ENCODE measurements at regions not wholly inside any gene's neighbourhood (a gene's known extent, or its start where the extent isn't known, plus 50 kb on each side); places are given as distances from the start of the nearest gene placed in this dataset.
"Not testable (repeated sequence)": the region's sequence is repeated elsewhere in the genome, so short reads cannot be mapped to it uniquely, and the experiment has no call there.

DNA sequence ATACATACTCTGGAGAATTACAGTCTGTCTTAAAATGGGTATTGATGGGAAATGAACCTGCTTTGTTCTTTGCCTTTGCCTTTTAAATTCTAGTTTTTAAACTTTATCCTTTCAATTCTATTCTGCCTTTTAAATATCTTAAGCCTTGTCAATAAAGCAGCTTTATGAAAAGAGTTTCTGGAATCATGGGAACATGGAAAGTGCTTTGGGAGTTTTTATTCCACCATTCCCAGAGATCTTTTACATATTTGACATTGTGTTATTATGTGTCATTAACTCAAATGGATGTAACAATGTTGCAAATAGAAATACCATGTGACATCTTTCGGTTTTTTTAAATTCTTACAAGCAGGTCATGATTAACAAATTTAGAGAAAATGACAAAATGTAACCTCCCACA is 555.7 kb upstream of the ANO3 start:
- DNase-seq, result no peak

DNA sequence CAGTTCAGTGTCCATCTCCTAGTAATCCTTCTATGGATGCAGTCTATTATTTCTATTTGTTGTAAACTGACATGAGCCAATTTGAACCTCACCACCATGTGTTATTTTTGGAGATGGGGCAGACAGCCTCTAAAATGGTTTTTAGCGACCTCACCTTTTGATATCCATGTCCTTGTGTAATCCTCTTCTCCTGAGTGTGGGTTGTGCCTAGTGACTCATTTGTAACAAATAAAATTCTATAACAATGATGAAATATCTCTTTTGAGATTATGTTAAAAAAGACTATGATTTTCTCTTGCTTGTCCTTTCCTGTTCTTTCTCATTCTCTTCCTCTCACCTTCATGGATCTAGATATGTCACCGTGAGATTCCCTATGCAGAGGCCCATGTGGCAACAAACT is 554.6 kb upstream of the ANO3 start:
- no peak for DNase-seq

DNA sequence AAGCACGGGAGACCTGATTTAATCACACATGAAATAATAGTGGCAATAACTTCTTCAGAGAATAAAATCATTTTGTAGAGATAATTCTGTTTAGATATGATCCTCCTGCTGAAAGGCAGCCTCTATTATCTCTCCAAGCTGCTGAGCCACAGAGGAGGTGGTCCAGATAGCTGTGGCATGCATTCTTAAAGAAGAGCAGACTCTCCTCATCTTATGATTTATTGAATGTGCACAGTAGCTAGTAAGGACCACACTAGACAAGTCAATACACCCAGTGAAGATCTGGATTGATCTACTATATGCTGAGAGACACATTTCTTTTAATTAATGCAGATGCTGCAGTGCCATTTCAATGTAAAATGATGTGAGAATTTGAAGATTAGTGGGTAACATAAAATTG is 552.9 kb upstream of the ANO3 start:
- no peak for DNase-seq

DNA sequence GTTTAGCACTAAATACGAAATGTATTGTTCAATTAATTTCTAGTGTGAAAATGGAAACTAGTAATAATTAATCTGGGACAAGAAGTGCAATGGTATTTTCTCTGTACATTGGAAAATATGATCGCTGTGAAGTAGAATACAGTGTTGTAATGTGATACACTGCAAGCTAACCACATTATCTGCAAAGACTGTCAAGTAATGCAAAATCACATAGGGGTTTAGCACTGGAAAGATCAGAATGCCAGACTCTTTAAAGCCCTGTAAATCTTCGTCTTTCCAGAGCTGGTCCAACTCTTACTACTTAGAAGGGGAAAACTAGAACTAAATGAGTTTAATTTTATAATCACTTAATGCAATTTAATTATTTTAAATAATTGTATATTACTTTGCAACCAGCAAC is 544.5 kb upstream of the ANO3 start:
- DNase-seq, result no peak

DNA sequence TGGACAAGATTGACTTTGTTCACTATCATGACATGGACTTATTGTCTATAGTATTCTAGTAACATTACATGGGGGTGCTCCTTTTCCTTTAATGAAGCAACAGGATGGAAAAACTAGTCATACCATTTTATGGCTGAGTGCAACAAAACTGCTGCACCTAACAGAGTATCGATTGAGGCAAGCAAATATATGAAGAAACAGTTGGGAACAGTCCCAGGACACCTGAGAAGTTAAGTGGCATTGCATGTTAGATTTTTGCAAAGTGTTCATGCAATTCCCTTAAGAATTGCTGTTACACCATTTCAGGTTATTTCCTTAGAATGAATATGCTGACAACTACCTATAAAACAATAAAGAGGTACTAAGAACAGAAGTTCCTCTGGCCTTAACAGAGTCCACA is 541.5 kb upstream of the ANO3 start:
- DNase-seq, result no peak

DNA sequence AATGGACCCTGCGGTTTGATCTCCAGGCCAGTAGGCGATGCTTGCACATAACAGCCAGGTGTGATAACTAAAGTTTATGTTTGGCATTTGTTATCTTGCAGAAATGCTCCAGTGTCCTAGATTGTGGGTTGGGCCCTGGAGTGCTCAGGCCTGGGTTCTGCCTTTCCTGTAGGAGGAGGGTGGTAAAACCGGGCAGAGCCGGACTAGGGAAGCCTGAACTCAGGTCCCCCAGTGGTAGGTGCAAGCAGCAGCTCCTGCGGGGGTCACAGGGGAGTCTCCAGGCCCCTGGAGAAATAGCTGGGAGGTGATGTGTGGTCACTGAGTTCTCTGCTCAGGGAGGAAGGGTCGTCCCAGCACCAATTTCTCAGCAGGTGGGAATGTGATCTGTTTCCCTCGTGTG is 538.3 kb upstream of the ANO3 start:
- no peak for DNase-seq

DNA sequence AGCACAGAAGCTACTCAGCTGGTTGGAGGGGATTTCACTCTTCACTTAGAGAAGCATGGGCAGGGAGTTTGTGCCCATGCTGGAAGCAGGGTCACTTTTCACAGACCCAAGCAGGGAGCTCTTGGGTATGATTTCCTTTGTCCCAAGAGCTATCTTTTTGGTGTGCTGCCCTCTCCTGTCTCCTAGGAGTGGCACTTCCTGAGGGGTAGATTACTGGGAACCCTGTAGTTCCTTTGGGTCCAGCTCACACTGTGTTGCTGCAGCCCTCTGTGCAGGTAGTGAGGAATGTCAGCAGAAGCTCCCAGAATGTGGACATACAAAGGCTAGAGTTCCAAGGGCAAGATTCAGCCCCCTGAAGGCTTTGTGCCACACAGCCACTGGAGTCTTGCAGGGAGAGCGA is 537.1 kb upstream of the ANO3 start:
- no peak for DNase-seq

DNA sequence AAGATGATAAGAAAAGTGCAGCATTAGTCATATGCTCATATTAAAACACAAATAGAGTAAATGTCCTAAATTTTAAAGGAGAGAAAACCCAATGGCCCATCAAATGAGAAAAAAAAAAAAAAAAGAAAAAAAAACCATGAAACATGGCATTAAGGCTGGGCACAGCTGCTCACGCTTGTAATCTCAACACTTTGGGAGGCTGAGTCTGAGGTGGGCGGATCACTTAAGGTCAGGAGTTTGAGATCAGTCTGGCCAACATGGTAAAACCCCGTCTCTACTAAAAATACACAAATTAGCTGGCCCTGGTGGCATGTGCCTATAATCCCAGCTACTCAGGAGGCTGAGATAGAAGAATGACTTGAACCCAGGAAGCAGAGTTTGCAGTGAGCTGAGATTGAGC is 515.5 kb upstream of the ANO3 start:
- DNase-seq, result no peak

DNA sequence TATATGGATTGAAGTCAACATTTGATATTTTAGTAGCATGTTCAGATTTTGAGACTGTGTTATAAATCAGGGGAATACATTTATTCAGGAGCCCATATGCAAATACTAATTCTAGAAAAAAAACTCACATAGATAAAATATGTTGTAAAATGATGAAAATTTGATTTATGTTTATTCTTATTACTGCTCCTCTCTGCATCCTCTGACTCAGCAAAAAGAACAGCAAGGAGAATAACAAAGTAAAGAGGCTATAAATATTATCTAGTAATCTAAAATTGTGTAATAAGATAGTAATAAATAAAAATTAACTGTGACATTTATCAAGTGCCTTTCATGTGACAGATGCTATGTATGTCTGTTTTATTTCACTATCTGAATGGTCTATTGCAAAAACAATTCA is 507.2 kb upstream of the ANO3 start:
- DNase-seq, result no peak

DNA sequence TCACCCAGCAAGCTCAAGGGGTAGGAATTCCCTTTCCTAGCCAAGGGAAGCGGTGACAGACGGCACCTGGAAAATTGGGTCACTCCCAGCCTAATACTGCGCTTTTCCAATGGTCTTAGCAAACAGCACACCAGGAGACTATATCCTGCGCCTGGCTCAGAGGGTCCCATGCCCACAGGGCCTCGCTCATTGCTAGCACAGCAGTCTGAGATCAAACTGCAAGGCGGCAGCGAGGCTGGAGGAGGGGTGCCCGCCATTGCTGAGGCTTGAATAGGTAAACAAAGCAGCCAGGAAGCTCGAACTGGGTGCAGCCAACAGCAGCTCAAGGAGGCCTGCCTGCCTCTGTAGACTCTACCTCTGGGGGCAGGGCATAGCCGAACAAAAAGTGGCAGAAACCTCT is 500.4 kb upstream of the ANO3 start:
- DNase-seq, result not testable (repeated sequence)

DNA sequence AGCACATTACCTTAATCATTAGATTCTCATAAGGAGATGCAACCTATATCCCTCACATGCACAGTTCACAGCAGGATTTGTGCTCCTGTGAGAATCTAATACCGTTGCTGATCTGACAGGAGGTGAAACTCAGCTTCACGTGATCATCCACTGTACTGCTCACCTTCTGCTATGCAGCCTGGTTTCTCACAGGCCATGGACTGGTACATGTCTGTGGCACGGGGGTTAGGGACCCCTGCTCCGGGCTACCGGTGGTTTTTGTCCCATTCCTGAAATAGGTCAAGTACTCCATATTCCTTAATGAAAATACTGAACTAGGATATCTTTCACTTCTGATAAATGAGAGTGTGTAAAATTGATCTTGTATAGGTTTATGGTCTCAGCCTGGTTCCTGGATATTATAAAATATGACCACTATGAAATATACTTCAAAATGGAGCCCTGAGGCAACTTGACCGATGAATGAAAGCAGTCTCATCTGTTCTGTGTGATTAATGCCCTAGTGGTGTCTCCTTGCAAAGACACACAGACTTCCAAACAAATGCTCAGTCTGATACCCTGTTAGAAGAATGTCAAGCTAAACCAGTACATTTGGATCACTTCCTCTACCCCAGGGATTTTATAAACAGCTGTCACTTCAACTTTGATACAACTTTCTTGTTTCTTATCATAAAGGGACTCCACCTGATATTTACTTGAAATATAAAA is 492.9 kb upstream of the ANO3 start:
- no peak for DNase-seq

DNA sequence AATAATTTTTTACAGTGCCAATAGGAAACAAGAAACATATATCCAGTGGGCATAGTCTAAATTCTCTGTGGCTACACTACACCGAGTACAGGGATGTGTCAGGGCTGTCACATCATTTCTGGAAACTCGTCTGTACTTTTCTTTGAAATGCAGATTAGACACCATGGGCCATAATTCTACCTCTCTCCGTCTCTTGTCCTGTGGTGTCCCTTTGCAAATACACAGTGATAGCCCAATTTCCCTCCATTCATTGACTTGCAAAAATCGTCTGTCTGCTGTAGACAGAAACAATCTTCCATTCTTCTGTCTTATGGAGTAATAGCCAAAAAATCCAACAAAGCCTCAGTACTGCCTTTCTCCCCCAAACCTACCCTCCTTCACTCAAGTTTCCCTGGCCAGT is 487.1 kb upstream of the ANO3 start:
- no peak for DNase-seq

DNA sequence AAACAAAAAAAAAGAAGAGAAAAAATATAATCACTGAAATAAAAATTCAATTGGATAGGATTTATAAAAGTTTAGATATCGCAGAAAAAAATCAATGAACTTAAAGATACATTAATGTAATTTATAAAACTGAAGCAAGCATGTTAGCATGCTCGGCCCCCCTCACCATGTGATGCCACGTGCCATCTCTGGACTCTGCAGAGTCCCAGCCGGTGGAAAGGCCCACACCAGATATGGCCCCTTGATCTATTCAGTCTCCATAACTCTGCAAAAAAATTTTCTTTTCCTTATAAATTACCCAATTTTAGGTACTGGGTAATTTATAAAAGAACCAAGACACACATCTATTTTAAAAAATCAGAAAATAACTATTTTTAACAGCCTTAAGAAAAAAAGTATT is 476.0 kb upstream of the ANO3 start:
- DNase-seq, result no peak

DNA sequence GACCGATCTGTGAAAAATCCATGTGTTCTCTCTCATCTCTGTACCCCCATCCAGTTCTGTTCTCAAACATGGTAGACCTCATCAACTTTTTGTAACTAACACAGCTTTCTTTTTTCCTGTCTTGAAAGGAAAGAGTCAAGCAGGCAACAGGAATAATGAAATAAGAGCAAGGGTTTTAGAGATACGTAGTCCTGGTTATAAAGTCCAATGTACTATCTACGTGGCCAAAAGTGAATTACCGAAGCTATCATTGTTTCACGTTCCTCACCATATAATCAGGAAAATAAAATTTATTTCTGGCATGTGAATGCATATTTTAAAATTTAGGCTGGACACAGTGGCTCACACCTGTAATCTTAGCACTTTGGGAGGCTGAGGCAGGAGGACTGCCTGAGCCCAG is 472.2 kb upstream of the ANO3 start:
- no peak for DNase-seq

DNA sequence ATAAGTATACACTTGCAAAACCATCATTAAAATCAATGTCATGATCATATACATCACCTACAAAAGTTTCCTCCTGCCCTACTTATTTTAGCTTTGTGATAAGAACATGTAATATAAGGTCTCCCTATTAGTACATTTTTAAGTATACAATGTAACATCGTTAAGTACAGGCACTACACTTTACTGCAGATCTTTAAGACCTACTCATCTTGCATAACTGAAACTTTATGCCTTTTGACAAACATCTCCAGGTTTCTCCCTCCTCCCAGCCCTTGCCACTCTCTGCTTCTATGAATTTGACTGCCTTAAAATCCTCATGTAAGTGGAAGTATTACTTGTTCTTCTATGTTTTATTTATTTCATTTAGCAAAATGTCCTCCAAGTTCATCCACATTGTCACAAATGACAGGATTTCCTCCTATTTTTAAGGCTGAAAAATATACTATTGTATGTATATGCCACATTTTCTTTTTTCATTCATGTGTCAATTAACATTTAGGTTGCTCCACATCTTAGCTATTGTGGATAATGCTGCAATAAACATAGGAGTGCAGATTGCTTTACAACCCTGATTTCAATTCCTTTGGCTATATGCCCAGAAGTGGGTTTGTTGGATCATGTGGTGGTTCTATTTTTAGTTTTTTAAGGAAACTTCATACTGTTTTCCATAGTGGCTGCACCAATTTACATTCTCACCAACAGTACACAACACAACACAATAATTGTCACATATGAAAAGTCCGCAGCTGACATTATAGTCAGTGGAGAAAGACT is 471.1 kb upstream of the ANO3 start:
- no peak for DNase-seq

DNA sequence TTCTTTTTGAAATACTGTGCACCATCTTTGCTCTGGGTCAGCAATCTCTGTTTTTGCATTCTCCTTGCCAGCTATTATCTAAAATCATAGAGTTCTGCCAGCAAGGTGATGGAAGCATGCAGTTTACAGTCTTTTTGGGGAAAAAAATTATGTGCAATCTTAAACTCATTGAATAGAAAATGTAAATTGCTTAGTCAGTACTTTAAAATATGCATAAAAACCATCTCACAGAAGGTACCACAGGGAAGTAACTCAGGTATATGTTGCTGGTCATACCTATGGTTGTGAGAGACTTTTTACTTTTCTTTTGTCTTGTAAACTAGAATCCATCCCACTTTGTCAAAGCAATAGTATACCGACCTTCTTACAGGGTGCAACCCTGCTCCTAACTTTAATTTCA is 469.8 kb upstream of the ANO3 start:
- no peak for DNase-seq

DNA sequence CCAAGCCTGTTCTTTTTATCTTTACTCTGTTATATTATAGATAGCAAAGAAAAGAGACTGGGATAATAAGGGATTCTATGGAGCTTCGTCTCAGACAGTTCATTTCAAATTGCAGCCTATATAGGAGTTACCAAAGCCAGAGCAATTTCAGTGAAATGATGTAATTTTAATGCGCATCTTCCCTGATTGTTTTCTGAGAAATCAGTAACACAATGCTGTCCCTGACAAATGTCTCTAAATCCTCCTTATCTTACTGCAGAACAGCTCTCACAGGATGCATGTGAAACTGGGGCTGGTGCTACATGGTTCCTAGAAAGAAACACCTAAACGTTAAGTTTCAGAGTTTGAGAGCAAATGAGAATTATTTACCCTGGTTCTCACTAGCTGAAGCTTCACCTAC is 467.9 kb upstream of the ANO3 start:
- DNase-seq, result no peak

DNA sequence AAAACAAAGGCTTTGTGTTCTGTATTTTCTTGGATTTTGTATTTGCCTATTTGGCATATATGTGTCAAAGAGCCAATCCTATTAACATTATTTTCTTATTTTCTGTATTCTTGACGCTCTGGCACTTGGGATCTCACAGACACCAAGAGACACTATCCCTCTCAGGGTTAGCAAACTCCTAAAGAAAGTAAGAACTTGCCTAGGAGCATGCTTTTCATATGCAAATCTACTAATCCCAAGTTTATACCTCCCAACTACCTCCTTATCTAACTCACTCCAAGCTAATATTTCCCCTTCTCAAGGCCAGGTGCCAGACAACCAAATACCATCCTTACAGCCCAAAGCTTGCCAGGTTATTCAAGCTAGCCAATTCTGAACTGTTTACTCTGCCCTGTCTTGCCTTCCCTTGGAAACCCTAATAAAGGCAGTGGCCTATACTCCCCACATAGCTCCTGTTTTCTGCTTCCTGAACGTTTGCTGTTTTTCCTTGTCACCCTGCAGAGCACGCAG is 455.4 kb upstream of the ANO3 start:
- no peak for DNase-seq

DNA sequence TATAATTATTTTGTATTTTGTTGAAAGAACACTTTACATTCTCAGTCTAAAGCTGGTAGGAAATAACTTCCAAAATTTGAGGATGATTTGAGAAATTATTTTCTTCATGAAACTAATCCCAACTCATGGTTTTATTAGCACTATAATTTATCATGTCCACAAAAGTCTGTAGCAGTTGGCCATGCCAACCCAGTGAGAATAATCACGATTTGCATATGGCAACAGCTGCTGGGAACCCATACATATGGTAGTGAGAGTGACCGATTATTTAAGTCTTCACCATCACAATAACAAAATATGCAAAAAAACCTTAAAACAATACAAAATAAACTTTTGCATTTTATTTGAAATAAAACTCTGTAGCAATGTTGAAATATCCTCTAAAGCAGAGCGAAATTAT is 445.9 kb upstream of the ANO3 start:
- DNase-seq, result no peak

DNA sequence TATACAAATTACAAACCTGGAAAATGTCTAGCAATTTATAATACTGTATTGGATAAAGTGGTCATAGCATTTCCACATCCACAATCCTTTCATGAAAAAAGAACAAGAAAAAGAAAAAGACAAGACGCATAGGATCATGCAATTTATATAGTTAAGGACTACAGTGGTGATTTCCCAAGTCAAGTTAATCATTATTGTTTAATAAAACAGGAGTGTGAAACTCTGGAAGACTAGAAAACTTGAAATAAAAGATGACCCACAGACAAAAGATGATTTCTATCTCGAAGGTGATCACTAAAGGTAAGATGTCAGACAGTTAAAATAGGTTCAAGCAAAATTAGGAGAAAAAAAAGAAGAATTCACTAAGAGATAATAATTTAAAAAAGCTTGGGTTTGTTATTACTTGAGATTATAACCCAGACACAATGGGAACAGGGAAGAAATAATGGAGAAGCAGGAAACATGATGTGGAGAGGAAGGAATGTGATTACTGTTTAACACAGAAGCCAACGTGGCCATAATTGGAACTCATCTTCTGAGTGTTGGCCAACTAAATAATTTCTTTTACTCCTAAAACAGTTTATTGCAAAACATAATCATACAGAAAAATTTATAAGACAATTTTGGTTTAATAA is 441.2 kb upstream of the ANO3 start:
- no peak for DNase-seq

DNA sequence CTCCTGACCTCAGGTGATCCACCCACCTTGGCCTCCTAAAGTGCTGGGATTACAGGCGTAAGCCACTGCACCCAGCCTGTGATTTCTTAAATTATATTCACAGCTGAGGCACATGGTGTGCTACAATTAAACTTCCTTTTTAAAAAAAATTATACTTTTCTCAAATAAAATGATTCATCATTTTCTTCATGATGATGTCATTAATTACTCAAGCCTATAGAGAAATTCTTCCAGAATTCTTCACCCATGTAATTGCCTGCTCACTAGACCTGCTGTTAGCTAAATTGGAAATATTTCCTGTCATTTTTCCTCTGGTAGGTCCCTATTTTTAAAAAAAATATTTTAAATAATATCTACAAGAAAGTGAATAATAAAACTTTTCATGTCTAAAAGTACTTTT is 440.0 kb upstream of the ANO3 start:
- no peak for DNase-seq

DNA sequence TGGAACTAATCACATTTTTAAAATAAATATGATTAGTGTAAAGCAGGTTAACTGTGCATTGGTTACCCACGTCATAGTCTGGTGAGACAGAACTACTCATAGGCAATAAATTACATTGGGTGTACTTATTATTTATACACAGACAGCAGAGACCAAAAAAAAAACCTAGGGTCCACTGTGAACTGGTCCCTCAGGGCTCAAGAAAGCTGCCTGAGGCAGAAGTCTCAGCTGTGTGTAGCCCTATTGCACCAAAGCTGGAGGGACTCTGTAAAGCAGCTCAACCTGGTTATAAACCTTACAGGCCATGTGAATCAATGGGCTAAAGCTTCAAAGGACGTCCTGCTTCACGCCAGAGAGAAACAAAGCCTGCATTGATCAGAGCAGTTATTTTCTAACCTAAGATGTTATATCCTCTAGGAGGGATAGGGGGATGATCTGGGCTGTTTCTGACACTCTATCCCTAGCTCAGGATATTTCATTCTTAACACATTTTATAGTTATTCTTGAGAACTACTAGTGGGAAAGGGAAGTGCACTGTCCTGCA is 432.2 kb upstream of the ANO3 start:
- no peak for DNase-seq

DNA sequence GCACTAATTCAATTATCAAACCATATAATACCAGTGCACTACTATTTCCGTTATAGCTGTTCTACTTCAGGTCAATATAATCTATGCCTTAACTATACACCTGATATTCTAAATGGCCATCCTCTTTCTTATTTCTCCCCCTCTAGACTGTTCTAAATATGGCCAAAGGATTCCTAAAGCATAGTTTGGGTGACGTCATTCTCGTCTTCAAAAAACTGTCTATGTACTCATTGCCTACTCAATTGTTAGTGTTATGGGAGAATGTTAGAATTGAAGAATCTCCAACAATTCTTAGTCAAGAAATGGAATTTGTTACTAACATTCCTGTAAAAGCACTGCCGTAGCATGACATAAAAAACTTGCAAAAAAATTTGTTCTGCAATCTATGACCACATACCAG is 431.1 kb upstream of the ANO3 start:
- no peak for DNase-seq

DNA sequence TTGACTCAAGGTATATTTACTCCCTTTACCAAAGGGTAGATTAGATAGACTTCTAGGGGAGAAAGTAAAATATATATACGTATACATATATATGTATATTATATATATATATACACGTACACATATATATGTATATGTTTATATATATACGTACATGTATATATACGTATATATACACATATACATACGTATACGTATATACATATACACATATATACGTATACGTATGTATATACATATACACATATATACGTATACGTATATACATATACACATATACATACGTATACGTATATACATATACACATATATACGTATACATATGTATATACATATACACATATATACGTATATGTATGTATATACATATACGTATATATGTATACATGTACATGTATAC is 430.5 kb upstream of the ANO3 start:
- DNase-seq, result no peak

Measured in NCI-H1436 (cell line).